Astrocyte (in vitro differentiated cells and primary cell): ENCODE measurements at regions not wholly inside any gene's neighbourhood (a gene's known extent, or its start where the extent isn't known, plus 50 kb on each side); places are given as distances from the start of the nearest gene placed in this dataset.

Source experiments
- CTCF ChIP-seq: IDR thresholded peaks from 2 replicates; pipeline ENCODE4 v1.5.1; 2011; ENCODE audit warnings: low read depth, mild to moderate bottlenecking, inconsistent platforms, low read length, moderate library complexity; ENCODE audit not compliant: insufficient read depth
- EZH2 ChIP-seq: IDR thresholded peaks from 2 replicates; pipeline ENCODE4 v1.6.1; 2012; ENCODE audit warnings: mild to moderate bottlenecking, low read length, inconsistent platforms; ENCODE audit not compliant: insufficient read depth

- TF ChIP-seq CTCF = no peak
- no peak for TF ChIP-seq EZH2
These were observed 719.3 kb upstream of the TBX3 start for GRCh38 chr12:115403253-115403652.
